HT-29 (cell line): ENCODE measurements at regions not wholly inside any gene's neighbourhood (a gene's known extent, or its start where the extent isn't known, plus 50 kb on each side); places are given as distances from the start of the nearest gene placed in this dataset.

Source experiments
- DNase-seq: peaks from one replicate; pipeline ENCODE4 v3.0.0-alpha.2; 2015; ENCODE audit warnings: low spot score

GRCh38 chr4:1476140-1476513 is 69.9 kb upstream of the NKX1-1 start:
- no peak for DNase-seq

- no peak for DNase-seq
These were observed 69.3 kb upstream of the NKX1-1 start for GRCh38 chr4:1475277-1476139.

- no peak for DNase-seq
These were observed 68.2 kb upstream of the NKX1-1 start for GRCh38 chr4:1474126-1475090.

- DNase-seq, result no peak
These were observed 67.5 kb upstream of the NKX1-1 start for GRCh38 chr4:1473718-1474117.

GRCh38 chr4:1472911-1473518 is 66.8 kb upstream of the NKX1-1 start:
- DNase-seq, result no peak

GRCh38 chr4:1472148-1472797 is 66.0 kb upstream of the NKX1-1 start:
- DNase-seq, result no peak

GRCh38 chr4:1471443-1472147 is 65.4 kb upstream of the NKX1-1 start:
- no peak for DNase-seq

- no peak for DNase-seq
These were observed 64.7 kb upstream of the NKX1-1 start for GRCh38 chr4:1470816-1471442.

GRCh38 chr4:1470393-1470670 is 64.1 kb upstream of the NKX1-1 start:
- DNase-seq, result no peak

- no peak for DNase-seq
These were observed 63.6 kb upstream of the NKX1-1 start for GRCh38 chr4:1469607-1470392.

GRCh38 chr4:1469043-1469442 is 62.8 kb upstream of the NKX1-1 start:
- DNase-seq, result no peak

- no peak for DNase-seq
These were observed 61.6 kb upstream of the NKX1-1 start for GRCh38 chr4:1467581-1468458.

GRCh38 chr4:1466863-1467165 is 60.6 kb upstream of the NKX1-1 start:
- no peak for DNase-seq

- no peak for DNase-seq
These were observed 60.0 kb upstream of the NKX1-1 start for GRCh38 chr4:1466034-1466862.

- DNase-seq, result no peak
These were observed 59.2 kb upstream of the NKX1-1 start for GRCh38 chr4:1465173-1466033.

- DNase-seq, result no peak
These were observed 58.4 kb upstream of the NKX1-1 start for GRCh38 chr4:1464581-1465171.
